ENCODE measurements at regions not wholly inside any gene's neighbourhood (a gene's known extent, or its start where the extent isn't known, plus 50 kb on each side); places are given as distances from the start of the nearest gene placed in this dataset.

DNA sequence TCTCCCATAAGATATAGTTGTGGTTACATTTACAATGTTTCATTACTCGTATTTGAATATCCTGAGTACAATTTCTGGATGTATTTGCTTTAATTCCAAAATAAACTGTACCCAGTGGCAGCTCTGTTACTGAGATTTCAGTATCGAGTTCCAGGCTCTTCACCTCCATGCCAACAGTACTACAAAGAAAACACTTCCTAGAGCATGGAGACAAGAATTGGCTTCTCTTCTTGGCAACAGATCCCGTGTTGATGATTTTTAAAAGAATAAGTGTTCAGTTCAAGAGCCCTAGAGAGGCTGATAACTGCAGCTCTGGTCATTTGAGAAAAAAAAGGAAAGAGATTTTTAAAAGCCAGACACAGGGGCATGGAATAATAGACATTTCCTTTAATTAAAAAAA lies 302.8 kb downstream of the EFNB2 start:
- TF ChIP-seq, protein P1, sequence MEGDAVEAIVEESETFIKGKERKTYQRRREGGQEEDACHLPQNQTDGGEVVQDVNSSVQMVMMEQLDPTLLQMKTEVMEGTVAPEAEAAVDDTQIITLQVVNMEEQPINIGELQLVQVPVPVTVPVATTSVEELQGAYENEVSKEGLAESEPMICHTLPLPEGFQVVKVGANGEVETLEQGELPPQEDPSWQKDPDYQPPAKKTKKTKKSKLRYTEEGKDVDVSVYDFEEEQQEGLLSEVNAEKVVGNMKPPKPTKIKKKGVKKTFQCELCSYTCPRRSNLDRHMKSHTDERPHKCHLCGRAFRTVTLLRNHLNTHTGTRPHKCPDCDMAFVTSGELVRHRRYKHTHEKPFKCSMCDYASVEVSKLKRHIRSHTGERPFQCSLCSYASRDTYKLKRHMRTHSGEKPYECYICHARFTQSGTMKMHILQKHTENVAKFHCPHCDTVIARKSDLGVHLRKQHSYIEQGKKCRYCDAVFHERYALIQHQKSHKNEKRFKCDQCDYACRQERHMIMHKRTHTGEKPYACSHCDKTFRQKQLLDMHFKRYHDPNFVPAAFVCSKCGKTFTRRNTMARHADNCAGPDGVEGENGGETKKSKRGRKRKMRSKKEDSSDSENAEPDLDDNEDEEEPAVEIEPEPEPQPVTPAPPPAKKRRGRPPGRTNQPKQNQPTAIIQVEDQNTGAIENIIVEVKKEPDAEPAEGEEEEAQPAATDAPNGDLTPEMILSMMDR (IDR thresholded peaks at IDR 0.05): no peak
- H3K27ac ChIP-seq: no peak overlapping the region
- ATAC-seq: peak in 5 of 8 donors; percentile 43 to 88 (median 63)
- no peak overlapping the region for H3K4me3 ChIP-seq
- no peak for DNase-seq
- H3K4me1 ChIP-seq: peaks cover 0 to 5% (median 0%) of the 10 kb centered on the region in 9 donors
- peaks cover 0 to 20% (median 0%) of the 10 kb centered on the region in 7 donors for H3K27me3 ChIP-seq
- intact Hi-C loops (cut with DNase I): no loop called here
- peaks cover 0 to 16% (median 3%) of the 10 kb centered on the region in 11 donors for H3K9me3 ChIP-seq
- 24 to 35% methylated on average over 3 of the region's 3 CpGs for WGBS, 2 donors
- no peaks in the 10 kb centered on the region for H3K36me3 ChIP-seq

- Histone ChIP-seq H3K9me3 (peaks cover 0 to 16% (median 3%) of the 10 kb centered on the region in 11 donors), H3K4me3 (no peak overlapping the region), H3K4me1 (peaks cover 0 to 5% (median 0%) of the 10 kb centered on the region in 9 donors), H3K36me3 (no peaks in the 10 kb centered on the region), H3K27me3 (peaks cover 0 to 9% (median 0%) of the 10 kb centered on the region in 7 donors), H3K27ac (no peak overlapping the region)
- intact Hi-C loops (cut with DNase I): no loop called here
- 37 to 87% methylated on average over 1 of the region's 1 CpG for WGBS, 2 donors
- ATAC-seq (no peak), DNase-seq (no peak)
- TF ChIP-seq, protein P1 (IDR thresholded peaks at IDR 0.05): no peak
Measured at GRCh38 chr13:106230450-106230849, 305.0 kb downstream of the EFNB2 start.

DNA sequence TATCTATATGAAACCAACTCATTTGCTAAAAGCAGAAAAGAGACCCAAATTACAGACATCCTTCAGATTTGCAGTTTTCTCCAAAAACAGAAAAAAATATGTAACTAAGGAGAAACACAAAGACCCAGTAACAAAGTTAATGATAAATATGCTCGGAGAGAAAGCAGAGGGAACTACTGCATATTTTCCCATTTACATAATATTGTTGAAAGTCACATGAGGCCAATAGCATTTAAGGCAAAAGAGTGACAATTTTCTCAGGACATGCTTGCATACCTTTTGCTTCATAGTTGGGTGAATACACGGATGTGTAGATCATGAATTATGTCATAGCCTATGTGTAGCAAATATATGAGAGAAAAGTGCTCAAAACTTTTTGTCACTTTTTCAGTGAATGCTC lies 310.3 kb downstream of the EFNB2 start:
- intact Hi-C loops (cut with DNase I): no loop called here
- H3K27me3 ChIP-seq: peaks cover 0 to 9% (median 0%) of the 10 kb centered on the region in 7 donors
- no peaks in the 10 kb centered on the region for H3K36me3 ChIP-seq
- no peaks in the 10 kb centered on the region for H3K9me3 ChIP-seq
- H3K4me3 ChIP-seq: no peak overlapping the region
- H3K27ac ChIP-seq: no peak overlapping the region
- TF ChIP-seq, protein P1 (IDR thresholded peaks at IDR 0.05): no peak
- 68 to 80% methylated on average over 2 of the region's 2 CpGs for WGBS, 2 donors
- H3K4me1 ChIP-seq: no peaks in the 10 kb centered on the region
- ATAC-seq (no peak), DNase-seq (no peak)

GRCh38 chr13:106220211-106220610 lies 315.3 kb downstream of the EFNB2 start:
- TF ChIP-seq, protein P1 (IDR thresholded peaks at IDR 0.05): no peak
- Histone ChIP-seq H3K27me3 (peaks cover 0 to 5% (median 0%) of the 10 kb centered on the region in 7 donors), H3K9me3 (no peaks in the 10 kb centered on the region), H3K4me1 (no peaks in the 10 kb centered on the region), H3K36me3 (no peaks in the 10 kb centered on the region), H3K27ac (no peak overlapping the region), H3K4me3 (no peak overlapping the region)
- WGBS, 2 donors: 92 to 97% methylated on average over 3 of the region's 3 CpGs
- no peak for DNase-seq
- ATAC-seq: no peak
- intact Hi-C loops (cut with DNase I): no loop called here
